Thoracic aorta (tissue), 2 donors: ENCODE measurements at regions not wholly inside any gene's neighbourhood (a gene's known extent, or its start where the extent isn't known, plus 50 kb on each side); places are given as distances from the start of the nearest gene placed in this dataset.

Experiments used
- ATAC-seq: fragments of 150-250 bp; one replicate; pipeline ENCODE4 v1.8.0; 2017; ENCODE audit warnings: low read depth; ENCODE audit not compliant: insufficient number of reproducible peaks, low FRiP score
- DNase-seq: peaks from one replicate; pipeline ENCODE4 v3.0.0-alpha.2; 2020; ENCODE audit warnings: low spot score
- H3K27ac ChIP-seq, 2 donors: fragments of 200-600 bp; sonication (generic); 1 replicate in 1 of 2; 2 replicates in 1 of 2; pipeline ENCODE4 v1.5.1; 2016; ENCODE audit warnings: mild to moderate bottlenecking in 2 of 2, moderate library complexity in 2 of 2
- H3K27me3 ChIP-seq: fragments of 200-600 bp; sonication (generic); replicated peaks from 2 replicates; pipeline ENCODE4 v1.6.0; 2016; ENCODE audit warnings: mild to moderate bottlenecking; ENCODE audit not compliant: insufficient read depth
- H3K36me3 ChIP-seq: fragments of 200-600 bp; sonication (generic); one replicate; pipeline ENCODE4 v1.5.1; 2016
- H3K4me1 ChIP-seq, 2 donors: fragments of 200-600 bp; sonication (generic); 1 replicate in 1 of 2; 2 replicates in 1 of 2; pipeline versions ENCODE4 v1.5.1 to v1.6.0; 2016; ENCODE audit warnings: low read depth in 2 of 2, mild to moderate bottlenecking in 1 of 2; ENCODE audit not compliant: control insufficient read depth in 1 of 2
- H3K4me3 ChIP-seq: fragments of 200-600 bp; sonication (generic); 2 replicates; pipeline ENCODE4 v1.5.1; 2016; ENCODE audit warnings: mild to moderate bottlenecking
- H3K9me3 ChIP-seq: fragments of 200-600 bp; sonication (generic); 2 replicates; pipeline ENCODE4 v1.5.1; 2016
- TF ChIP-seq, protein P1 (sequence below): fragments of 200-600 bp; sonication (generic); IDR thresholded peaks from one replicate; pipeline ENCODE4 v1.5.1; 2019; ENCODE audit warnings: antibody characterized with exemption

- H3K9me3 ChIP-seq = no peaks in the 10 kb centered on the region
- no peaks in the 10 kb centered on the region for H3K36me3 ChIP-seq
- TF ChIP-seq, protein P1, sequence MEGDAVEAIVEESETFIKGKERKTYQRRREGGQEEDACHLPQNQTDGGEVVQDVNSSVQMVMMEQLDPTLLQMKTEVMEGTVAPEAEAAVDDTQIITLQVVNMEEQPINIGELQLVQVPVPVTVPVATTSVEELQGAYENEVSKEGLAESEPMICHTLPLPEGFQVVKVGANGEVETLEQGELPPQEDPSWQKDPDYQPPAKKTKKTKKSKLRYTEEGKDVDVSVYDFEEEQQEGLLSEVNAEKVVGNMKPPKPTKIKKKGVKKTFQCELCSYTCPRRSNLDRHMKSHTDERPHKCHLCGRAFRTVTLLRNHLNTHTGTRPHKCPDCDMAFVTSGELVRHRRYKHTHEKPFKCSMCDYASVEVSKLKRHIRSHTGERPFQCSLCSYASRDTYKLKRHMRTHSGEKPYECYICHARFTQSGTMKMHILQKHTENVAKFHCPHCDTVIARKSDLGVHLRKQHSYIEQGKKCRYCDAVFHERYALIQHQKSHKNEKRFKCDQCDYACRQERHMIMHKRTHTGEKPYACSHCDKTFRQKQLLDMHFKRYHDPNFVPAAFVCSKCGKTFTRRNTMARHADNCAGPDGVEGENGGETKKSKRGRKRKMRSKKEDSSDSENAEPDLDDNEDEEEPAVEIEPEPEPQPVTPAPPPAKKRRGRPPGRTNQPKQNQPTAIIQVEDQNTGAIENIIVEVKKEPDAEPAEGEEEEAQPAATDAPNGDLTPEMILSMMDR = no peak
- H3K27ac ChIP-seq = no peak overlapping the region
- no peaks in the 10 kb centered on the region for H3K4me1 ChIP-seq
- H3K4me3 ChIP-seq = no peak overlapping the region
- ATAC-seq (no peak), DNase-seq (no peak)
- H3K27me3 ChIP-seq = no peaks in the 10 kb centered on the region
These were observed 91.7 kb upstream of the RAB6C start for GRCh38 chr2:129887688-129888266.

GRCh38 chr2:129888461-129888860 is 91.0 kb upstream of the RAB6C start:
- Histone ChIP-seq H3K4me1 (no peaks in the 10 kb centered on the region), H3K27ac (no peak overlapping the region), H3K27me3 (no peaks in the 10 kb centered on the region), H3K4me3 (no peak overlapping the region), H3K36me3 (no peaks in the 10 kb centered on the region), H3K9me3 (no peaks in the 10 kb centered on the region)
- TF ChIP-seq, protein P1 = no peak
- DNase-seq (no peak), ATAC-seq (no peak)

GRCh38 chr2:129888896-129889295 is 90.6 kb upstream of the RAB6C start:
- TF ChIP-seq, protein P1 = no peak
- Histone ChIP-seq H3K27me3 (no peaks in the 10 kb centered on the region), H3K36me3 (no peaks in the 10 kb centered on the region), H3K4me1 (no peaks in the 10 kb centered on the region), H3K9me3 (no peaks in the 10 kb centered on the region), H3K4me3 (no peak overlapping the region), H3K27ac (no peak overlapping the region)
- DNase-seq (no peak), ATAC-seq (no peak)

- Histone ChIP-seq H3K4me1 (no peaks in the 10 kb centered on the region), H3K27ac (no peak overlapping the region), H3K4me3 (no peak overlapping the region), H3K9me3 (no peaks in the 10 kb centered on the region), H3K36me3 (no peaks in the 10 kb centered on the region), H3K27me3 (no peaks in the 10 kb centered on the region)
- ATAC-seq = no peak
- TF ChIP-seq, protein P1 = no peak
- no peak for DNase-seq
These were observed 87.8 kb upstream of the RAB6C start for GRCh38 chr2:129891341-129892320.

DNA sequence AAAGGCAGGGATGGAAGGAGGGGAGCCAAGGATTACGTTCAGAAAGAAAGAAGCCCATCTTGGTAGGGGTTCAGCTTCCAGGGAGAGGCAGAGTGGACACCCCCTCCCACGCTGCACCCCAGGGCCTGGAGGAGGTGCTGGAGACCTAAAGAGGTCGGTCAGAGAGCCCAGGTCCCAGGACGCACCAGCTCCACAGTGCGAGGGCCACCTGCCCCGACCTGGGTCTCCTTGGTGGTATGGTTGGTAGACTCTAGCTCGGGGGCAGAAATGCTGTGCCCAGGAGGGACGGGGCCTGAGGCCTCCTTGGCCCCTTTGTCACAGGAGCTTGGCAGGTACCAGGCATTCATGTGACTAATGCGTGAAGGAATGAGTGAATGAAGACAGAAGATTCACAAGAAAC is 87.1 kb upstream of the RAB6C start:
- Histone ChIP-seq H3K27me3 (no peaks in the 10 kb centered on the region), H3K9me3 (no peaks in the 10 kb centered on the region), H3K36me3 (no peaks in the 10 kb centered on the region), H3K27ac (no peak overlapping the region), H3K4me3 (no peak overlapping the region), H3K4me1 (no peaks in the 10 kb centered on the region)
- ATAC-seq (no peak), DNase-seq (no peak)
- TF ChIP-seq, protein P1 = no peak
